ENCODE measurements at regions not wholly inside any gene's neighbourhood (a gene's known extent, or its start where the extent isn't known, plus 50 kb on each side); places are given as distances from the start of the nearest gene placed in this dataset.

GRCh38 chr4:13893987-13894386, 266.5 kb upstream of the BOD1L1 start:
- H3F3A ChIP-seq (replicated peaks; ENCODE audit: low read depth): no peaks in the 10 kb centered on the region
- Mint-ChIP-seq H3K36me3 (ENCODE audit: low read depth) (no peaks in the 10 kb centered on the region), H3K4me1 (peaks cover 3% of the 10 kb centered on the region; the same call in 1 of the 3 replicates), H3K4me3 (no peak overlapping the region), H3K27ac (no peak overlapping the region), H3K9me3 (no peaks in the 10 kb centered on the region), H3K27me3 (ENCODE audit: insufficient read depth, low read depth, poor library complexity) (peaks cover 4% of the 10 kb centered on the region)
- DNase-seq (ENCODE audit: low spot score) (no peak), ATAC-seq (no peak)
- no peaks in the 10 kb centered on the region for H3K27me3 ChIP-seq (ENCODE audit: insufficient read depth)
- H3K4me3 ChIP-seq: no peak overlapping the region
- H4K20me1 ChIP-seq (replicated peaks; ENCODE audit: insufficient read depth): no peaks in the 10 kb centered on the region
- H2AFZ ChIP-seq: no peak overlapping the region
- no peaks in the 10 kb centered on the region for H3K4me1 ChIP-seq (ENCODE audit: insufficient read depth)
- H3K79me2 ChIP-seq (replicated peaks; ENCODE audit: insufficient read depth): no peaks in the 10 kb centered on the region
- H3K27ac ChIP-seq (ENCODE audit: low read depth): no peak overlapping the region
- H3K36me3 ChIP-seq (ENCODE audit: insufficient read depth): no peaks in the 10 kb centered on the region
- TF ChIP-seq NANOG (IDR thresholded peaks at IDR 0.05; ENCODE audit: borderline replicate concordance): no peak
- no peak for TF ChIP-seq POLR2AphosphoS5 (IDR thresholded peaks at IDR 0.05; ENCODE audit: low read depth)
- TF ChIP-seq ETS1 (IDR thresholded peaks at IDR 0.05): no peak
- TF ChIP-seq STAT1 (IDR thresholded peaks at IDR 0.05; ENCODE audit: unreplicated experiment): no peak
- no peak for TF ChIP-seq EZH2phosphoT487 (IDR thresholded peaks at IDR 0.05; ENCODE audit: unreplicated experiment)
- no peak for TF ChIP-seq JUNB (IDR thresholded peaks at IDR 0.05; ENCODE audit: unreplicated experiment)
- peaks cover 10% of the 10 kb centered on the region for H3K9me2 ChIP-seq (ENCODE audit: insufficient read depth)
- no peak overlapping the region for H3K4me2 ChIP-seq

GRCh38 chr4:13900780-13901179, 273.3 kb upstream of the BOD1L1 start:
- Histone ChIP-seq H3F3A (replicated peaks; ENCODE audit: low read depth) (no peaks in the 10 kb centered on the region), H3K27ac (ENCODE audit: low read depth) (no peak overlapping the region), H3K36me3 (ENCODE audit: insufficient read depth) (no peaks in the 10 kb centered on the region), H4K20me1 (replicated peaks; ENCODE audit: insufficient read depth) (no peaks in the 10 kb centered on the region), H3K4me2 (no peak overlapping the region), H3K27me3 (ENCODE audit: insufficient read depth) (no peaks in the 10 kb centered on the region), H3K79me2 (replicated peaks; ENCODE audit: insufficient read depth) (no peaks in the 10 kb centered on the region), H3K9me2 (ENCODE audit: insufficient read depth) (peaks cover 6% of the 10 kb centered on the region), H2AFZ (no peak overlapping the region), H3K4me1 (ENCODE audit: insufficient read depth) (no peaks in the 10 kb centered on the region), H3K4me3 (no peak overlapping the region)
- H3K9me3 Mint-ChIP-seq: no peaks in the 10 kb centered on the region
- no peak for ATAC-seq
- no peaks in the 10 kb centered on the region for H3K36me3 Mint-ChIP-seq (ENCODE audit: low read depth)
- no peak overlapping the region for H3K4me3 Mint-ChIP-seq
- peaks cover 2% of the 10 kb centered on the region for H3K27me3 Mint-ChIP-seq (ENCODE audit: insufficient read depth, low read depth, poor library complexity)
- no peak for DNase-seq (ENCODE audit: low spot score)
- peaks cover 9% of the 10 kb centered on the region; the same call in 2 of the 3 replicates for H3K4me1 Mint-ChIP-seq
- TF ChIP-seq ETS1 (IDR thresholded peaks at IDR 0.05) (no peak), JUNB (IDR thresholded peaks at IDR 0.05; ENCODE audit: unreplicated experiment) (no peak), NANOG (IDR thresholded peaks at IDR 0.05; ENCODE audit: borderline replicate concordance) (no peak), POLR2AphosphoS5 (IDR thresholded peaks at IDR 0.05; ENCODE audit: low read depth) (no peak), EZH2 (IDR thresholded peaks at IDR 0.05; ENCODE audit: low read depth, unreplicated experiment) (no peak), EZH2phosphoT487 (IDR thresholded peaks at IDR 0.05; ENCODE audit: unreplicated experiment) (no peak), ZNF114 (CRISPR knock-in tag; IDR thresholded peaks at IDR 0.05) (no peak), CTCF (conservative IDR thresholded peaks at IDR 0.05; ENCODE audit: low read depth in 2 of 2) (no peak), STAT1 (IDR thresholded peaks at IDR 0.05; ENCODE audit: unreplicated experiment) (no peak), ZNF331 (CRISPR knock-in tag; IDR thresholded peaks at IDR 0.05; ENCODE audit: low read depth) (no peak)
- H3K27ac Mint-ChIP-seq: no peak overlapping the region

All from GM23338 (cell line).